ENCODE measurements at regions not wholly inside any gene's neighbourhood (a gene's known extent, or its start where the extent isn't known, plus 50 kb on each side); places are given as distances from the start of the nearest gene placed in this dataset.

- Histone ChIP-seq H3K4me3 (no peak overlapping the region), H4K20me1 (replicated peaks; ENCODE audit: insufficient read depth) (peaks cover 13% of the 10 kb centered on the region), H3K79me2 (replicated peaks; ENCODE audit: insufficient read depth) (no peaks in the 10 kb centered on the region), H3K27ac (ENCODE audit: low read depth) (no peak overlapping the region), H3K36me3 (ENCODE audit: insufficient read depth) (no peaks in the 10 kb centered on the region), H3K27me3 (ENCODE audit: insufficient read depth) (peaks cover 98% of the 10 kb centered on the region), H3F3A (replicated peaks; ENCODE audit: low read depth) (no peaks in the 10 kb centered on the region), H3K4me1 (ENCODE audit: insufficient read depth) (peaks cover 18% of the 10 kb centered on the region), H2AFZ (no peak overlapping the region), H3K9me2 (ENCODE audit: insufficient read depth) (no peaks in the 10 kb centered on the region), H3K4me2 (no peak overlapping the region)
- TF ChIP-seq, protein P1, sequence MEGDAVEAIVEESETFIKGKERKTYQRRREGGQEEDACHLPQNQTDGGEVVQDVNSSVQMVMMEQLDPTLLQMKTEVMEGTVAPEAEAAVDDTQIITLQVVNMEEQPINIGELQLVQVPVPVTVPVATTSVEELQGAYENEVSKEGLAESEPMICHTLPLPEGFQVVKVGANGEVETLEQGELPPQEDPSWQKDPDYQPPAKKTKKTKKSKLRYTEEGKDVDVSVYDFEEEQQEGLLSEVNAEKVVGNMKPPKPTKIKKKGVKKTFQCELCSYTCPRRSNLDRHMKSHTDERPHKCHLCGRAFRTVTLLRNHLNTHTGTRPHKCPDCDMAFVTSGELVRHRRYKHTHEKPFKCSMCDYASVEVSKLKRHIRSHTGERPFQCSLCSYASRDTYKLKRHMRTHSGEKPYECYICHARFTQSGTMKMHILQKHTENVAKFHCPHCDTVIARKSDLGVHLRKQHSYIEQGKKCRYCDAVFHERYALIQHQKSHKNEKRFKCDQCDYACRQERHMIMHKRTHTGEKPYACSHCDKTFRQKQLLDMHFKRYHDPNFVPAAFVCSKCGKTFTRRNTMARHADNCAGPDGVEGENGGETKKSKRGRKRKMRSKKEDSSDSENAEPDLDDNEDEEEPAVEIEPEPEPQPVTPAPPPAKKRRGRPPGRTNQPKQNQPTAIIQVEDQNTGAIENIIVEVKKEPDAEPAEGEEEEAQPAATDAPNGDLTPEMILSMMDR (conservative IDR thresholded peaks at IDR 0.05; ENCODE audit: low read depth in 2 of 2) = no peak
- TF ChIP-seq ZNF331 (CRISPR knock-in tag; IDR thresholded peaks at IDR 0.05; ENCODE audit: low read depth) = no peak
- no peak for TF ChIP-seq EZH2phosphoT487 (IDR thresholded peaks at IDR 0.05; ENCODE audit: unreplicated experiment)
- TF ChIP-seq, protein P2, sequence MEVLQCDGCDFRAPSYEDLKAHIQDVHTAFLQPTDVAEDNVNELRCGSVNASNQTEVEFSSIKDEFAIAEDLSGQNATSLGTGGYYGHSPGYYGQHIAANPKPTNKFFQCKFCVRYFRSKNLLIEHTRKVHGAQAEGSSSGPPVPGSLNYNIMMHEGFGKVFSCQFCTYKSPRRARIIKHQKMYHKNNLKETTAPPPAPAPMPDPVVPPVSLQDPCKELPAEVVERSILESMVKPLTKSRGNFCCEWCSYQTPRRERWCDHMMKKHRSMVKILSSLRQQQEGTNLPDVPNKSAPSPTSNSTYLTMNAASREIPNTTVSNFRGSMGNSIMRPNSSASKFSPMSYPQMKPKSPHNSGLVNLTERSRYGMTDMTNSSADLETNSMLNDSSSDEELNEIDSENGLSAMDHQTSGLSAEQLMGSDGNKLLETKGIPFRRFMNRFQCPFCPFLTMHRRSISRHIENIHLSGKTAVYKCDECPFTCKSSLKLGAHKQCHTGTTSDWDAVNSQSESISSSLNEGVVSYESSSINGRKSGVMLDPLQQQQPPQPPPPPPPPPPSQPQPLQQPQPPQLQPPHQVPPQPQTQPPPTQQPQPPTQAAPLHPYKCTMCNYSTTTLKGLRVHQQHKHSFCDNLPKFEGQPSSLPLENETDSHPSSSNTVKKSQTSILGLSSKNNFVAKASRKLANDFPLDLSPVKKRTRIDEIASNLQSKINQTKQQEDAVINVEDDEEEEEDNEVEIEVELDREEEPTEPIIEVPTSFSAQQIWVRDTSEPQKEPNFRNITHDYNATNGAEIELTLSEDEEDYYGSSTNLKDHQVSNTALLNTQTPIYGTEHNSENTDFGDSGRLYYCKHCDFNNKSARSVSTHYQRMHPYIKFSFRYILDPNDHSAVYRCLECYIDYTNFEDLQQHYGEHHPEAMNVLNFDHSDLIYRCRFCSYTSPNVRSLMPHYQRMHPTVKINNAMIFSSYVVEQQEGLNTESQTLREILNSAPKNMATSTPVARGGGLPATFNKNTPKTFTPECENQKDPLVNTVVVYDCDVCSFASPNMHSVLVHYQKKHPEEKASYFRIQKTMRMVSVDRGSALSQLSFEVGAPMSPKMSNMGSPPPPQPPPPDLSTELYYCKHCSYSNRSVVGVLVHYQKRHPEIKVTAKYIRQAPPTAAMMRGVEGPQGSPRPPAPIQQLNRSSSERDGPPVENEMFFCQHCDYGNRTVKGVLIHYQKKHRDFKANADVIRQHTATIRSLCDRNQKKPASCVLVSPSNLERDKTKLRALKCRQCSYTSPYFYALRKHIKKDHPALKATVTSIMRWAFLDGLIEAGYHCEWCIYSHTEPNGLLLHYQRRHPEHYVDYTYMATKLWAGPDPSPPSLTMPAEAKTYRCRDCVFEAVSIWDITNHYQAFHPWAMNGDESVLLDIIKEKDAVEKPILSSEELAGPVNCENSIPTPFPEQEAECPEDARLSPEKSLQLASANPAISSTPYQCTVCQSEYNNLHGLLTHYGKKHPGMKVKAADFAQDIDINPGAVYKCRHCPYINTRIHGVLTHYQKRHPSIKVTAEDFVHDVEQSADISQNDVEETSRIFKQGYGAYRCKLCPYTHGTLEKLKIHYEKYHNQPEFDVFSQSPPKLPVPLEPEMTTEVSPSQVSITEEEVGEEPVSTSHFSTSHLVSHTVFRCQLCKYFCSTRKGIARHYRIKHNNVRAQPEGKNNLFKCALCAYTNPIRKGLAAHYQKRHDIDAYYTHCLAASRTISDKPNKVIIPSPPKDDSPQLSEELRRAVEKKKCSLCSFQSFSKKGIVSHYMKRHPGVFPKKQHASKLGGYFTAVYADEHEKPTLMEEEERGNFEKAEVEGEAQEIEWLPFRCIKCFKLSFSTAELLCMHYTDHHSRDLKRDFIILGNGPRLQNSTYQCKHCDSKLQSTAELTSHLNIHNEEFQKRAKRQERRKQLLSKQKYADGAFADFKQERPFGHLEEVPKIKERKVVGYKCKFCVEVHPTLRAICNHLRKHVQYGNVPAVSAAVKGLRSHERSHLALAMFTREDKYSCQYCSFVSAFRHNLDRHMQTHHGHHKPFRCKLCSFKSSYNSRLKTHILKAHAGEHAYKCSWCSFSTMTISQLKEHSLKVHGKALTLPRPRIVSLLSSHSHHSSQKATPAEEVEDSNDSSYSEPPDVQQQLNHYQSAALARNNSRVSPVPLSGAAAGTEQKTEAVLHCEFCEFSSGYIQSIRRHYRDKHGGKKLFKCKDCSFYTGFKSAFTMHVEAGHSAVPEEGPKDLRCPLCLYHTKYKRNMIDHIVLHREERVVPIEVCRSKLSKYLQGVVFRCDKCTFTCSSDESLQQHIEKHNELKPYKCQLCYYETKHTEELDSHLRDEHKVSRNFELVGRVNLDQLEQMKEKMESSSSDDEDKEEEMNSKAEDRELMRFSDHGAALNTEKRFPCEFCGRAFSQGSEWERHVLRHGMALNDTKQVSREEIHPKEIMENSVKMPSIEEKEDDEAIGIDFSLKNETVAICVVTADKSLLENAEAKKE (CRISPR knock-in tag; IDR thresholded peaks at IDR 0.05) = 0 out of 2 replicates have a peak, but pooled peaks have one; percentile 34
- TF ChIP-seq REST (IDR thresholded peaks at IDR 0.05; ENCODE audit: unreplicated experiment) = no peak
- no peak for TF ChIP-seq CREB1 (CRISPR knock-in tag; IDR thresholded peaks at IDR 0.05; ENCODE audit: low read depth)
- peak; percentile 84 for TF ChIP-seq POLR2AphosphoS5 (IDR thresholded peaks at IDR 0.05; ENCODE audit: low read depth)
- TF ChIP-seq EZH2 (IDR thresholded peaks at IDR 0.05; ENCODE audit: low read depth, unreplicated experiment) = no peak
- no peak for TF ChIP-seq ZNF114 (CRISPR knock-in tag; IDR thresholded peaks at IDR 0.05)
- TF ChIP-seq, protein P3, sequence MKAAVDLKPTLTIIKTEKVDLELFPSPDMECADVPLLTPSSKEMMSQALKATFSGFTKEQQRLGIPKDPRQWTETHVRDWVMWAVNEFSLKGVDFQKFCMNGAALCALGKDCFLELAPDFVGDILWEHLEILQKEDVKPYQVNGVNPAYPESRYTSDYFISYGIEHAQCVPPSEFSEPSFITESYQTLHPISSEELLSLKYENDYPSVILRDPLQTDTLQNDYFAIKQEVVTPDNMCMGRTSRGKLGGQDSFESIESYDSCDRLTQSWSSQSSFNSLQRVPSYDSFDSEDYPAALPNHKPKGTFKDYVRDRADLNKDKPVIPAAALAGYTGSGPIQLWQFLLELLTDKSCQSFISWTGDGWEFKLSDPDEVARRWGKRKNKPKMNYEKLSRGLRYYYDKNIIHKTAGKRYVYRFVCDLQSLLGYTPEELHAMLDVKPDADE (IDR thresholded peaks at IDR 0.05) = no peak
- TF ChIP-seq STAT1 (IDR thresholded peaks at IDR 0.05; ENCODE audit: unreplicated experiment) = no peak
- TF ChIP-seq JUNB (IDR thresholded peaks at IDR 0.05; ENCODE audit: unreplicated experiment) = no peak
- TF ChIP-seq NANOG (IDR thresholded peaks at IDR 0.05; ENCODE audit: borderline replicate concordance) = peak; percentile 82; the same call in 1 of the 2 replicates
- Mint-ChIP-seq H3K36me3 (ENCODE audit: low read depth) (peaks cover 21% of the 10 kb centered on the region), H3K4me1 (peaks cover 29% of the 10 kb centered on the region), H3K9me3 (peaks cover 29% of the 10 kb centered on the region), H3K4me3 (no peak overlapping the region), H3K27me3 (ENCODE audit: insufficient read depth, low read depth, poor library complexity) (peaks cover 69% of the 10 kb centered on the region), H3K27ac (no peak overlapping the region)
- DNase-seq (ENCODE audit: low spot score) (peak; percentile 93), ATAC-seq (peak; percentile 100)
These were observed 1030.2 kb downstream of the TMEM182 start for GRCh38 chr2:103792042-103792441.
